GM12873 (cell line): ENCODE measurements at regions not wholly inside any gene's neighbourhood (a gene's known extent, or its start where the extent isn't known, plus 50 kb on each side); places are given as distances from the start of the nearest gene placed in this dataset.

Source experiments
- TF ChIP-seq, protein P1 (sequence below): IDR thresholded peaks from 2 replicates; pipeline ENCODE4 v1.5.1; 2012; ENCODE audit warnings: low read depth, mild to moderate bottlenecking, moderate library complexity, low read length, control low read depth; ENCODE audit not compliant: insufficient read depth; ENCODE audit errors: missing control alignments

DNA sequence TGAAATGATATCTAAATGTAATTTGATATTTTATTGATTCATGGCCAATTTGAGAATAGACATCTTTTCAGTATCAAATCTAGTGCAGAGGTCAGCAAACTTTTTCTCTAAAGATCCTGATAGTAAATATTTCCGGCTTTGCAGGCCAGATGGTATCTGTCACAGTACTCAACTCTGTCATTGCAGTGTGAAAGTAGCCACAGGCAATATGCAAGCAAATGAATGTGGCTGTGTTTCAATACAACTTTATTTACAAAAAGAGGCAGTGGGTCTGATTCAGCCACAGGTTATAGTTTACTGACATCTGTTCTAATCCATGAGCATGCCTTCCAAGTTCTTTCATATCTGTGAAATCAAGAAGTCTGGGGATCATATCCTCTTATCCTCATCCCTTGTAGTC, 221.2 kb downstream of the PRDM2 start:
- TF ChIP-seq, protein P1, sequence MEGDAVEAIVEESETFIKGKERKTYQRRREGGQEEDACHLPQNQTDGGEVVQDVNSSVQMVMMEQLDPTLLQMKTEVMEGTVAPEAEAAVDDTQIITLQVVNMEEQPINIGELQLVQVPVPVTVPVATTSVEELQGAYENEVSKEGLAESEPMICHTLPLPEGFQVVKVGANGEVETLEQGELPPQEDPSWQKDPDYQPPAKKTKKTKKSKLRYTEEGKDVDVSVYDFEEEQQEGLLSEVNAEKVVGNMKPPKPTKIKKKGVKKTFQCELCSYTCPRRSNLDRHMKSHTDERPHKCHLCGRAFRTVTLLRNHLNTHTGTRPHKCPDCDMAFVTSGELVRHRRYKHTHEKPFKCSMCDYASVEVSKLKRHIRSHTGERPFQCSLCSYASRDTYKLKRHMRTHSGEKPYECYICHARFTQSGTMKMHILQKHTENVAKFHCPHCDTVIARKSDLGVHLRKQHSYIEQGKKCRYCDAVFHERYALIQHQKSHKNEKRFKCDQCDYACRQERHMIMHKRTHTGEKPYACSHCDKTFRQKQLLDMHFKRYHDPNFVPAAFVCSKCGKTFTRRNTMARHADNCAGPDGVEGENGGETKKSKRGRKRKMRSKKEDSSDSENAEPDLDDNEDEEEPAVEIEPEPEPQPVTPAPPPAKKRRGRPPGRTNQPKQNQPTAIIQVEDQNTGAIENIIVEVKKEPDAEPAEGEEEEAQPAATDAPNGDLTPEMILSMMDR: no peak

DNA sequence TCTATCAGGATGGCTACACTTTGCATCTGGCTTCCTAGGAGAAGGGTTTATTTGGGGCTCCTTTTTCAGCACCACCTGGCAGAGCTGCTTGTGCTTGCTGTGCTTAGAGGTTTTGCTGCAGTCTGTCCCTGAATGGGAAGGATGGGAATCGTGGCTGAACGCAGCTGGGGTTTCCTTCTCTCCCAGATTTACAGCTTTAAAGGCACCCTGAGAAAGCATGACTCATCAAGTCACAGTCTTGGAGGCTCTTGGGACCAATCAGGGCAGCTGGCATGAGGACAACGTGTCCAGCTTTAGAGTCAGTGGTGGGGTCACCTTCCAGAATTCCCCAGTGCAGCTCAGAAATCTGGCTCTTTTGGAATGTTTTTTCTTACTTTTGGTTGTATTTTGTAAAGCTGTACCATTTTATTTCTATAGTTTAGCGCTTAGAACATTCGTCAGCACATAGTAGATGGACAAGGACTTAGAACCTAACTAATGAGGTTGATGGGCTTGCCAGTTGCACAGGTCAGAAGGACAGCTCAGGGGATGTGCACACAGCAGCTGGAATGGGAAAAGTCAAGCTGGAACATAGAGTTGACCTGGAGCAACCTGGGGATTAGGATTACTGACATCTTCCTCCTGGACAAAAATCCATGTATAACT, 222.6 kb downstream of the PRDM2 start:
- TF ChIP-seq, protein P1: no peak

DNA sequence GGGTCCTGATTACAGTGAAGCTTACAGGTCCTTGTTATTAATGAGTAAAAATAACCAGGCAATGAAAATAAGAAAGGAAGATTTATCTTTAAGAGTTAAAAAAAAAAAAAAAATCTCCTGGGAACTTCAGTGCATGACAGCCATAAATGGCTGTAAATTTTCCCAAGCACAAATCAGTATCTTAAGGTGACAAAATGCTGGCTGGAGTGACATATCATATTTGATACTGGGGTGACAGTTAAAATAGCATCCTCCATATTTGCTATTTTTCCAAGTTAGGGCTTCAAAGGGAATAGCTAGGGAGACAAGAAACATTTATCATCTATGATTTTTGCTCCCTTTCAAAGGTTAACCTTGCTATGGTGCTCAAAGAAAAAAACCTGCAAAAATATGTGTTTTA, 226.6 kb downstream of the PRDM2 start:
- TF ChIP-seq, protein P1: no peak

DNA sequence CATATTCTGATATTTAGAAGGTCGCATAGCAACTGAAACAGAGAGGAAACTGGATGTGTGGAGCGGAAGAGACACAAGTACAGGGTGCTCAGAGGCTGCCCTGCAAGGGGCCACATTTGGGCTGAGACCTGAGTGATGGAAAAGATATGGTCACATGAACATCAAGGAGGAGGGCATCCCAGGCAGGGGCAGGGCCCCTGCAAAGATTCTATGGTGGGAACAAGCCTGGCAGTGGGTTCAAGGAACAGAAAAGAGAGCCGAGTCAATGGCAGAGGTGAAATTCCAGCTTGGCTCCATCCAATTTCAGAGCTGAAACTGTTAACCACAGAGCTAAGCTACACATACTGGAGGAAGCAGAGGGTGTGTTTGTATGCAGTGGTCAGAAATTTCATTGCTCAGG, 227.7 kb downstream of the PRDM2 start:
- TF ChIP-seq, protein P1: no peak

DNA sequence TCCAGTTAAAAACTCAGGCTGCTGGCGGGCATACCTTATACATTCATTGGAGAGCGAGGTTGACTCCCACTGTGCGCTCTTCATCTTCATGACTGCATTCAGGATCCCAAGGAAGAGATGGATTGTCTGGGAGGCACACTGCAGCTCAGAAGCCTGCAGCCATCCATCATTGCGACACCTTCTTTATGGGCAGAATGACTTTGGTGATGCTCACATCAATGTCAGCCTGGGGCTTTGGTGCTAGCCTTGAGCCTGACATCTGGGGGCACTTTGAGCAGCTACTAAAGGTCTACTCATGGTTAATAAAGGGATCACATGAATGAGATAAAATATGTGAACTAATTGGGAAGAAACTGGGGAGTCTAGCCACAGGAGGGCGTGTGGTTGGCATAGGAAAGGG, 229.3 kb downstream of the PRDM2 start:
- TF ChIP-seq, protein P1: no peak

DNA sequence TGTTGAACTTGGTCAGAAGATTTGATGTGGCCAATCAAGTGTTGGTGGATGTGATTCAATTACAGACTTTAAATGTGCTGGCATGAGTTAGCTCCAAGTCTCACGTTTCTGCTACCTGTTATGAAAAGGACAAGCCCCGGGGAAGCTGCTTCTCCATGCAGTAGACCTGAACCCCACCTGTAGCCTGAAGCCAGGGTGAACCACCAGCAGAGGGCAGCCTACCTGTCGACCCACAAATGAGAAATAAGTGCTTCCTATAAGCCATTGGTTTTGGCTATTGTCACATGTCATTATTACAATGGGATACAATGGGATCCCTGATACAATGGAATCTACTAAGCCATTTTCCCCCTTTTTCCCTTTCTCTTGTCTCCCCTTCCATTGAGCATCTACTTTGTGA, 230.2 kb downstream of the PRDM2 start:
- TF ChIP-seq, protein P1: peak; percentile 81

DNA sequence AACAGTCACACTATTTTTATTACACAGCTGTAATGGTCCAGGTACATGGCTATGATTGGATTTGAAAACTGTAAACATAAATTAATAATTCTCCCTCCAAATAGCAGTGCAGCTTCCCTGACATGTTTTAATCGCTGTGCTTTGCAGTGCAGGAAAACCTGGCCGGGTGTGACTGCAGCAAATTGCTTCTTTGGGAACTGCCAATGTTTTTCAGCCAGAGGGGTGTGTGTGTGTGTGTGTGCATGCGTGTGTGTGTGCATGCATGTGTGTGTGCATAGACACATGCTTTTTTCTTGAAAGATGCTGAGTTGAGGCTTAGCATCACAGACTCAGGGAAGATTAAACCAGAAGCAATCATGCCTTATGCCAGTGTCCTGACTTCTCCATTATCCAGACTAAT, 231.2 kb downstream of the PRDM2 start:
- TF ChIP-seq, protein P1: no peak
